ENCODE measurements at regions not wholly inside any gene's neighbourhood (a gene's known extent, or its start where the extent isn't known, plus 50 kb on each side); places are given as distances from the start of the nearest gene placed in this dataset.
"Not testable (repeated sequence)": the region's sequence is repeated elsewhere in the genome, so short reads cannot be mapped to it uniquely, and the experiment has no call there.

GRCh38 chr1:199010933-199011332 is 372.1 kb downstream of the PTPRC start:
- no peaks in the 10 kb centered on the region for H3K36me3 ChIP-seq (ENCODE audit: control insufficient read depth in 2 of 2, insufficient read depth in 2 of 2, low read length in 1 of 2)
- H3K4me3 ChIP-seq (ENCODE audit: low read depth in 1 of 2, low read length in 2 of 2), result no peak overlapping the region
- no peak overlapping the region for H3K27ac ChIP-seq (ENCODE audit: low read depth in 2 of 2, low read length in 1 of 2)
- no peaks in the 10 kb centered on the region for H3K4me1 ChIP-seq (ENCODE audit: control insufficient read depth in 2 of 2, insufficient read depth in 2 of 2, low read length in 1 of 2)
- no peaks in the 10 kb centered on the region for H3K27me3 ChIP-seq (ENCODE audit: control insufficient read depth in 1 of 2, insufficient read depth in 2 of 2, low read length in 2 of 2)
- 67 to 74% methylated on average over 2 of the region's 2 CpGs for WGBS, 2 donors
- H3K9me3 ChIP-seq (ENCODE audit: control insufficient read depth in 2 of 2, insufficient read depth in 1 of 2, low read depth in 1 of 2, low read length in 1 of 2), result no peaks in the 10 kb centered on the region

DNA sequence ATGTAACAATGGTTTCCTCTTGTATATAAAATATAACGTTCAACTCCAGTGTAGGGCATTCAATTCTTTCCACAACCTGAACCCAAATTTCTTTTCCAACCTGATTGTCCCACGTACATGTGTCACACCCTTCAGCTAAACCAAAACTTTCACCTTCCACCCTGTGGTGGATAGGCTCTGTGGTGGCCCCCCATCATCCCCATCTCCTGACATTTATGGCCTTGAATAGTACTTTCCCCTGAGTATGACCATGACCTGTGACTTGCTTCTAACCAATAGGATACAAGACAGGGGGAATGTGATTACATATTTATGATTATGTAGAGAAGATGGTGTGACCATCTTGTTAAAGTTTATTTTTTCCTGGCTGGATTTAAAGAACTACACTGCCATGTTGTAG is 377.0 kb downstream of the PTPRC start:
- H3K4me3 ChIP-seq (ENCODE audit: low read depth in 1 of 2, low read length in 2 of 2), result no peak overlapping the region
- 77 to 84% methylated on average over 2 of the region's 2 CpGs for WGBS, 2 donors
- no peaks in the 10 kb centered on the region for H3K4me1 ChIP-seq (ENCODE audit: control insufficient read depth in 2 of 2, insufficient read depth in 2 of 2, low read length in 1 of 2)
- no peaks in the 10 kb centered on the region for H3K9me3 ChIP-seq (ENCODE audit: control insufficient read depth in 2 of 2, insufficient read depth in 1 of 2, low read depth in 1 of 2, low read length in 1 of 2)
- no peaks in the 10 kb centered on the region for H3K36me3 ChIP-seq (ENCODE audit: control insufficient read depth in 2 of 2, insufficient read depth in 2 of 2, low read length in 1 of 2)
- H3K27ac ChIP-seq (ENCODE audit: low read depth in 2 of 2, low read length in 1 of 2), result no peak overlapping the region
- no peaks in the 10 kb centered on the region for H3K27me3 ChIP-seq (ENCODE audit: control insufficient read depth in 1 of 2, insufficient read depth in 2 of 2, low read length in 2 of 2)

- Histone ChIP-seq H3K36me3 (ENCODE audit: control insufficient read depth in 2 of 2, insufficient read depth in 2 of 2, low read length in 1 of 2) (no peaks in the 10 kb centered on the region), H3K27ac (ENCODE audit: low read depth in 2 of 2, low read length in 1 of 2) (no peak overlapping the region), H3K4me3 (ENCODE audit: low read depth in 1 of 2, low read length in 2 of 2) (no peak overlapping the region), H3K4me1 (ENCODE audit: control insufficient read depth in 2 of 2, insufficient read depth in 2 of 2, low read length in 1 of 2) (no peaks in the 10 kb centered on the region), H3K27me3 (ENCODE audit: control insufficient read depth in 1 of 2, insufficient read depth in 2 of 2, low read length in 2 of 2) (no peaks in the 10 kb centered on the region), H3K9me3 (ENCODE audit: control insufficient read depth in 2 of 2, insufficient read depth in 1 of 2, low read depth in 1 of 2, low read length in 1 of 2) (no peaks in the 10 kb centered on the region)
- 77 to 92% methylated on average over 2 of the region's 2 CpGs for WGBS, 2 donors
These were observed 379.8 kb downstream of the PTPRC start for GRCh38 chr1:199018471-199019135.

DNA sequence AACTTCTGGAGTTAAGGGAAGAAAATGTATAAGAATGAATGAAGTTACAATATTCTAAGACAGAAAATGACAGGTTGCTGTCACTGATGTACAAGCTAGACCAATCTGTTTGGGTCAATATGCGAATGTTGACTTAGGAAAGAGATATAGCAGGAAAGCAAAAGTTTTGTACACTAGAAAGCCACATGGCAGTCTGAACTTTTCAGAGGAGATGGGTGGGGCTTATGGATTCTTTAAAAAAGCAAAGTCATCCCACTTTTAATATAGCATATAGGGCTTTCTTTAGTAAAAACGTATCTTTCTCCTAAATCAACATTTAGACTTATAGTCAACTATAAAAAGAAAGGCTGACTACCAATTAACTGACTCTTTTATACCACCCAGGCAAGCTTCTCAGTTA is 381.2 kb downstream of the PTPRC start:
- Histone ChIP-seq H3K9me3 (ENCODE audit: control insufficient read depth in 2 of 2, insufficient read depth in 1 of 2, low read depth in 1 of 2, low read length in 1 of 2) (no peaks in the 10 kb centered on the region), H3K4me3 (ENCODE audit: low read depth in 1 of 2, low read length in 2 of 2) (no peak overlapping the region), H3K36me3 (ENCODE audit: control insufficient read depth in 2 of 2, insufficient read depth in 2 of 2, low read length in 1 of 2) (no peaks in the 10 kb centered on the region), H3K4me1 (ENCODE audit: control insufficient read depth in 2 of 2, insufficient read depth in 2 of 2, low read length in 1 of 2) (no peaks in the 10 kb centered on the region), H3K27me3 (ENCODE audit: control insufficient read depth in 1 of 2, insufficient read depth in 2 of 2, low read length in 2 of 2) (no peaks in the 10 kb centered on the region), H3K27ac (ENCODE audit: low read depth in 2 of 2, low read length in 1 of 2) (no peak overlapping the region)
- WGBS, 2 donors, result 60 to 73% methylated on average over 2 of the region's 2 CpGs

DNA sequence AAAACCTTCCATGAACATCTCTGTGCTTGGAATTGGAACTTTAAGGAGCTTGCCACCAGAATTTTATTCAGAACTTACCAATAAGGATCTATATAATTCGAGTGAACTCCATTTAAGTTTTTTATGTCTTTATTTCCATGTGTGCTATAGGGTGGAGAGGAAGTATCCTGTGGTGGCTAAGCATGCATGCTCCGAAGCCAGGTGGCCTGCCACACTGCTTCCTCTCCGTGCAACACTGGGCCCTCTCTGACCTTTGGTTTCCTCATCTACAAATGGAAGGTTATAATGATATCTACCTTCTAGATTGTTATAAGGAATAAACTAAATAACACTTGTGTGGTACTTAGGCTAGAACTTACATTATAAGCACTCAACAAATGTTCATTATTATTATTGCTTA is 382.1 kb downstream of the PTPRC start:
- Histone ChIP-seq H3K27me3 (ENCODE audit: control insufficient read depth in 1 of 2, insufficient read depth in 2 of 2, low read length in 2 of 2) (no peaks in the 10 kb centered on the region), H3K36me3 (ENCODE audit: control insufficient read depth in 2 of 2, insufficient read depth in 2 of 2, low read length in 1 of 2) (no peaks in the 10 kb centered on the region), H3K4me3 (ENCODE audit: low read depth in 1 of 2, low read length in 2 of 2) (no peak overlapping the region), H3K9me3 (ENCODE audit: control insufficient read depth in 2 of 2, insufficient read depth in 1 of 2, low read depth in 1 of 2, low read length in 1 of 2) (no peaks in the 10 kb centered on the region), H3K27ac (ENCODE audit: low read depth in 2 of 2, low read length in 1 of 2) (no peak overlapping the region), H3K4me1 (ENCODE audit: control insufficient read depth in 2 of 2, insufficient read depth in 2 of 2, low read length in 1 of 2) (no peaks in the 10 kb centered on the region)
- 71 to 73% methylated on average over 3 of the region's 3 CpGs for WGBS, 2 donors

- no peaks in the 10 kb centered on the region for H3K27me3 ChIP-seq (ENCODE audit: control insufficient read depth in 1 of 2, insufficient read depth in 2 of 2, low read length in 2 of 2)
- H3K4me3 ChIP-seq (ENCODE audit: low read depth in 1 of 2, low read length in 2 of 2), result no peak overlapping the region
- no peaks in the 10 kb centered on the region for H3K36me3 ChIP-seq (ENCODE audit: control insufficient read depth in 2 of 2, insufficient read depth in 2 of 2, low read length in 1 of 2)
- no peak overlapping the region for H3K27ac ChIP-seq (ENCODE audit: low read depth in 2 of 2, low read length in 1 of 2)
- no peaks in the 10 kb centered on the region for H3K4me1 ChIP-seq (ENCODE audit: control insufficient read depth in 2 of 2, insufficient read depth in 2 of 2, low read length in 1 of 2)
- H3K9me3 ChIP-seq (ENCODE audit: control insufficient read depth in 2 of 2, insufficient read depth in 1 of 2, low read depth in 1 of 2, low read length in 1 of 2), result no peaks in the 10 kb centered on the region
- 80 to 83% methylated on average over 2 of the region's 2 CpGs for WGBS, 2 donors
These were observed 390.6 kb downstream of the PTPRC start for GRCh38 chr1:199029401-199029800.

GRCh38 chr1:199029855-199030254 is 391.0 kb downstream of the PTPRC start:
- Histone ChIP-seq H3K4me3 (ENCODE audit: low read depth in 1 of 2, low read length in 2 of 2) (no peak overlapping the region), H3K27me3 (ENCODE audit: control insufficient read depth in 1 of 2, insufficient read depth in 2 of 2, low read length in 2 of 2) (no peaks in the 10 kb centered on the region)

GRCh38 chr1:199030541-199030940 is 391.7 kb downstream of the PTPRC start:
- H3K9me3 ChIP-seq (ENCODE audit: control insufficient read depth in 2 of 2, insufficient read depth in 1 of 2, low read depth in 1 of 2, low read length in 1 of 2); H3K27me3 ChIP-seq (ENCODE audit: control insufficient read depth in 1 of 2, insufficient read depth in 2 of 2, low read length in 2 of 2); H3K4me3 ChIP-seq (ENCODE audit: low read depth in 1 of 2, low read length in 2 of 2); H3K27ac ChIP-seq (ENCODE audit: low read depth in 2 of 2, low read length in 1 of 2); H3K36me3 ChIP-seq (ENCODE audit: control insufficient read depth in 2 of 2, insufficient read depth in 2 of 2, low read length in 1 of 2); H3K4me1 ChIP-seq (ENCODE audit: control insufficient read depth in 2 of 2, insufficient read depth in 2 of 2, low read length in 1 of 2): not testable (repeated sequence)
- WGBS, 2 donors, result 60 to 93% methylated on average over 2 of the region's 2 CpGs

More at GRCh38 chr1:199029855-199030254, 391.0 kb downstream of the PTPRC start:
- Histone ChIP-seq H3K9me3 (ENCODE audit: control insufficient read depth in 2 of 2, insufficient read depth in 1 of 2, low read depth in 1 of 2, low read length in 1 of 2) (no peaks in the 10 kb centered on the region), H3K36me3 (ENCODE audit: control insufficient read depth in 2 of 2, insufficient read depth in 2 of 2, low read length in 1 of 2) (no peaks in the 10 kb centered on the region), H3K4me1 (ENCODE audit: control insufficient read depth in 2 of 2, insufficient read depth in 2 of 2, low read length in 1 of 2) (no peaks in the 10 kb centered on the region), H3K27ac (ENCODE audit: low read depth in 2 of 2, low read length in 1 of 2) (no peak overlapping the region)
- 85% methylated on average over 2 of the region's 2 CpGs for WGBS, 2 donors

DNA sequence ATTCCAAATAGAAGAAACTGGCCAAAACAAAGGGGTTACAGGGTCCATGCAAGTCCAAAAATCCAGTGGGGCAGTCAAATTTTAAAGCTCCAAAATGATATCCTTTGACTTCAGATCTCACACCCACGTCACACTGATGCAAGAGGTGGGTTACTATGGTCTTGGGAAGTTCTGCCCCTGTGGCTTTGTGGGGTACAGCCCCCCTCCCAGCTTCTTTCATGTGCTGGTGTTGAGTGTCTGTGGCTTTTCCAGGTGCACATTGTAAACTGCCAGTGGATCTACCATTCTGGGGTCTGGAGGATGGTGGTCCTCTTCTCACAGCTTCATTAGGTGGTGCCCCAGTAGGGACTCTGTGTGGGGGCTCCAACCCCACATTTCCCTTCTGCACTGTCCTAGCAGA is 392.3 kb downstream of the PTPRC start:
- H3K4me3 ChIP-seq (ENCODE audit: low read depth in 1 of 2, low read length in 2 of 2); H3K27me3 ChIP-seq (ENCODE audit: control insufficient read depth in 1 of 2, insufficient read depth in 2 of 2, low read length in 2 of 2); H3K4me1 ChIP-seq (ENCODE audit: control insufficient read depth in 2 of 2, insufficient read depth in 2 of 2, low read length in 1 of 2); H3K9me3 ChIP-seq (ENCODE audit: control insufficient read depth in 2 of 2, insufficient read depth in 1 of 2, low read depth in 1 of 2, low read length in 1 of 2); H3K27ac ChIP-seq (ENCODE audit: low read depth in 2 of 2, low read length in 1 of 2); H3K36me3 ChIP-seq (ENCODE audit: control insufficient read depth in 2 of 2, insufficient read depth in 2 of 2, low read length in 1 of 2): not testable (repeated sequence)
- 50 to 77% methylated on average over 1 of the region's 1 CpG for WGBS, 2 donors

- 81 to 90% methylated on average over 3 of the region's 3 CpGs for WGBS, 2 donors
- H3K9me3 ChIP-seq (ENCODE audit: control insufficient read depth in 2 of 2, insufficient read depth in 1 of 2, low read depth in 1 of 2, low read length in 1 of 2); H3K27ac ChIP-seq (ENCODE audit: low read depth in 2 of 2, low read length in 1 of 2); H3K36me3 ChIP-seq (ENCODE audit: control insufficient read depth in 2 of 2, insufficient read depth in 2 of 2, low read length in 1 of 2); H3K4me3 ChIP-seq (ENCODE audit: low read depth in 1 of 2, low read length in 2 of 2); H3K27me3 ChIP-seq (ENCODE audit: control insufficient read depth in 1 of 2, insufficient read depth in 2 of 2, low read length in 2 of 2); H3K4me1 ChIP-seq (ENCODE audit: control insufficient read depth in 2 of 2, insufficient read depth in 2 of 2, low read length in 1 of 2): not testable (repeated sequence)
These were observed 393.6 kb downstream of the PTPRC start for GRCh38 chr1:199032479-199032878.

All from esophagus (tissue), 2 donors.